Smooth muscle cell (in vitro differentiated cells): ENCODE measurements at regions not wholly inside any gene's neighbourhood (a gene's known extent, or its start where the extent isn't known, plus 50 kb on each side); places are given as distances from the start of the nearest gene placed in this dataset.
"Not testable (repeated sequence)": the region's sequence is repeated elsewhere in the genome, so short reads cannot be mapped to it uniquely, and the experiment has no call there.

Experiments
- DNase-seq: peaks from one replicate; lab custom pipeline; 2025; ENCODE audit not compliant: unreplicated experiment; lab: John Stamatoyannopoulos, UW
- H2AFZ ChIP-seq: fragments of 200-600 bp; sonication (generic); 2 replicates; pipeline ENCODE4 v1.6.0; 2016; ENCODE audit warnings: antibody characterized with exemption, low read depth, mild to moderate bottlenecking
- H3F3A ChIP-seq: fragments of 200-600 bp; sonication (generic); 2 replicates; pipeline ENCODE4 v1.6.0; 2017; ENCODE audit warnings: antibody characterized with exemption, low read depth
- H3K27ac ChIP-seq: fragments of 200-600 bp; sonication (generic); 2 replicates; pipeline ENCODE4 v1.5.1; 2016; ENCODE audit warnings: low read depth, mild to moderate bottlenecking
- H3K27me3 ChIP-seq: fragments of 200-600 bp; sonication (generic); 2 replicates; pipeline ENCODE4 v1.6.1; 2016; ENCODE audit warnings: low read depth, mild to moderate bottlenecking
- H3K36me3 ChIP-seq: fragments of 200-600 bp; sonication (generic); 2 replicates; pipeline ENCODE4 v1.5.1; 2016; ENCODE audit warnings: low read depth
- H3K4me1 ChIP-seq: fragments of 200-600 bp; sonication (generic); 2 replicates; pipeline ENCODE4 v1.5.1; 2016; ENCODE audit warnings: low read depth
- H3K4me2 ChIP-seq: fragments of 200-600 bp; sonication (generic); 2 replicates; pipeline ENCODE4 v1.6.0; 2016; ENCODE audit warnings: mild to moderate bottlenecking
- H3K4me3 ChIP-seq: fragments of 200-600 bp; sonication (generic); 2 replicates; pipeline ENCODE4 v1.5.1; 2016; ENCODE audit warnings: mild to moderate bottlenecking
- H3K79me2 ChIP-seq: fragments of 200-600 bp; sonication (generic); 2 replicates; pipeline ENCODE4 v1.6.0; 2016; ENCODE audit warnings: low read depth, mild to moderate bottlenecking
- H3K9ac ChIP-seq: fragments of 200-600 bp; sonication (generic); 2 replicates; pipeline ENCODE4 v1.6.0; 2016; ENCODE audit warnings: low read depth
- H3K9me3 ChIP-seq: fragments of 200-600 bp; sonication (generic); replicated peaks from 2 replicates; pipeline ENCODE4 v1.5.1; 2016; ENCODE audit warnings: low read depth
- H4K20me1 ChIP-seq: fragments of 200-600 bp; sonication (generic); 2 replicates; pipeline ENCODE4 v1.6.0; 2016; ENCODE audit warnings: low read depth
- WGBS: methylation state at CpG from one replicate; pipeline ENCODE4 v1.1.7; 2016; ENCODE audit warnings: low lambda C conversion rate; 5-methylcytosine and 5-hydroxymethylcytosine counted together
- TF ChIP-seq, protein P1 (sequence below): fragments of 200-600 bp; sonication (generic); IDR thresholded peaks from 2 replicates; pipeline ENCODE4 v1.5.1; 2017; ENCODE audit warnings: borderline replicate concordance, mild to moderate bottlenecking, antibody characterized with exemption; ENCODE audit not compliant: insufficient read depth, poor library complexity, severe bottlenecking

DNA sequence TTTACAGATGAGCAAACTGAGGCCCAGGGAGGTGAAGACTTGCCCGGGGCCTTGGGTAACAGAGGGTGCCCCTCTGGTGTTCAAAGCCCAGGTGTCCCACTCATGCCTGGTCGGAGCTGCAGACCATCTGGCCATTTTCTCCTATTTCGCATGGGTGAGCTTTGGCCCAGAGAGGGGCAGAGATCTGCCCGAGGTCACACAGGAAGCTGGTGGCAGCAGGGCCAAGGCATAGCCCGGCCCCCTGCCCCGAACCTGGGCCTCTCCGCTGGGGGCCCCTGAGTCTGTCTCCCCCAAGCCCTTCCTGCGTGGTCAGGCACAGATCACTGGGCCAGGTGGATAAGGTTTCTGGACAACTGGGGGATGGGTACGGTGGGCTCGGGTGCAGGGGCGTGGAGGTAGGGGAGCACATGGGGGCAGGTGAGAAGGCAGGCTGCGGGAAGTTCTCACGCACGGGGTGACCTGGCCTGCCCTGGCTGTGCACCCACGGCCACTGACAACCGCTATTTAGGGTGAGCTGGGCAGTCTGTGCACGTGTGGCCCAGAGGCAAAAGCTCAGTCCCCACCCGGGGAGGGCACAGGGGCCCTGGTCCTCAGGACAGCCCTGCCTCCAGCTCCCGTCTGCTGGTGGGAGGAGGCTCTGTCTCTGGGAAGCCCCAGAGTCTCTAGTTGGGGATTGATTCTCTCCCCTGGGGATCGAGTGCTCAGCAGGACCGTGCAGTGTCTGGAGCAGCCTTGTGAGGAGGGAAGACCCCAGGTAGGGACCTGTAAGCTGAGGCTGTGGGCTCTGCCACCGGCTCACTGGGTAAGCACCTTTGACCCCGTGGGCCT is 68.6 kb downstream of the UNCX start:
- H3K79me2 ChIP-seq, result no peaks in the 10 kb centered on the region
- TF ChIP-seq, protein P1, sequence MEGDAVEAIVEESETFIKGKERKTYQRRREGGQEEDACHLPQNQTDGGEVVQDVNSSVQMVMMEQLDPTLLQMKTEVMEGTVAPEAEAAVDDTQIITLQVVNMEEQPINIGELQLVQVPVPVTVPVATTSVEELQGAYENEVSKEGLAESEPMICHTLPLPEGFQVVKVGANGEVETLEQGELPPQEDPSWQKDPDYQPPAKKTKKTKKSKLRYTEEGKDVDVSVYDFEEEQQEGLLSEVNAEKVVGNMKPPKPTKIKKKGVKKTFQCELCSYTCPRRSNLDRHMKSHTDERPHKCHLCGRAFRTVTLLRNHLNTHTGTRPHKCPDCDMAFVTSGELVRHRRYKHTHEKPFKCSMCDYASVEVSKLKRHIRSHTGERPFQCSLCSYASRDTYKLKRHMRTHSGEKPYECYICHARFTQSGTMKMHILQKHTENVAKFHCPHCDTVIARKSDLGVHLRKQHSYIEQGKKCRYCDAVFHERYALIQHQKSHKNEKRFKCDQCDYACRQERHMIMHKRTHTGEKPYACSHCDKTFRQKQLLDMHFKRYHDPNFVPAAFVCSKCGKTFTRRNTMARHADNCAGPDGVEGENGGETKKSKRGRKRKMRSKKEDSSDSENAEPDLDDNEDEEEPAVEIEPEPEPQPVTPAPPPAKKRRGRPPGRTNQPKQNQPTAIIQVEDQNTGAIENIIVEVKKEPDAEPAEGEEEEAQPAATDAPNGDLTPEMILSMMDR, result no peak
- no peaks in the 10 kb centered on the region for H3K4me1 ChIP-seq
- no peak overlapping the region for H3K27ac ChIP-seq
- WGBS, result 86% methylated on average over 23 of the region's 23 CpGs
- no peaks in the 10 kb centered on the region for H3K9me3 ChIP-seq
- no peak overlapping the region for H3K4me2 ChIP-seq
- no peak for DNase-seq
- H4K20me1 ChIP-seq, result no peaks in the 10 kb centered on the region
- no peaks in the 10 kb centered on the region for H3K36me3 ChIP-seq
- no peak overlapping the region for H3K4me3 ChIP-seq
- no peak overlapping the region for H3K9ac ChIP-seq
- no peak overlapping the region for H2AFZ ChIP-seq
- no peaks in the 10 kb centered on the region for H3F3A ChIP-seq
- no peaks in the 10 kb centered on the region for H3K27me3 ChIP-seq

DNA sequence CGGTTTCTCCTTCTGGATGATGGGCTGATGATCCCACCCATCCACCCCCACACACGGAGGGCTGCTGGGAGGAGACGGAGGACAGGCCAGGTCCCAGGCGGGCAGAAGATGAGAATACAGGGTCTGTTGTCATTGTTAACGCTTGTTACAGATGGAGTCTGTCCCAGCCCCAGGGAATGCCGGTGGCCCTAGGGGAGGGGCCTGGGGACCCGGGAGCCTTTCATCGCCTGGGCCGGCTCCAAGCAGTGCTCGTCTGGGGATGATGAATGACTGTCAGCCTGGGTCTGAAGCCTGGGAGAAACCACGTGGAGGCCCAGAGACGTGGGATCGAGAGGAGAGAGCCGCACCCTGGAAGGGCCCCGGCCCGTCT is 69.2 kb downstream of the UNCX start:
- DNase-seq, result no peak
- WGBS, result 71% methylated on average over 16 of the region's 16 CpGs

DNA sequence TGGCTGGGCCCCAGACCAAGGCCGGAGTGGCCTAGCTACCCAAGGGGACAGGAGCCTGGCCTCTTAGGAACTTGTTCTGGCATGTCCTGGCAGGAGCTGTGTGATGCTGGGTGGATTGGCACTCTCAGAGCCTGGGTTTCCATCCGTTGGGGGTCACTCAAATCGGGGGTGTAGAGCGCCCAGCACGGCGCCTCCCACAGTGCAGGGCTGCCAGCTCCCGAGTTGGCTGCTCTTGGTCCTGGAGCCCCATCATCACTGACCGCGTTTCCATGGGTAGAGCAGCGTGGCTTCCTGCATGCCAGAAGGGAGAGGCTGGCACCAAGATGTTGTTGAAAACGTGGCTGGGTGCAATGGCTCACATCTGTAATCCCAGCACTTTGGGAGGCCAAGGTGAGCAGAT is 70.3 kb downstream of the UNCX start:
- H3K36me3 ChIP-seq, result no peaks in the 10 kb centered on the region
- H3K79me2 ChIP-seq, result no peaks in the 10 kb centered on the region
- no peak overlapping the region for H3K4me3 ChIP-seq
- H3F3A ChIP-seq, result no peaks in the 10 kb centered on the region
- H3K4me1 ChIP-seq, result no peaks in the 10 kb centered on the region
- 88% methylated on average over 11 of the region's 11 CpGs for WGBS
- no peak for DNase-seq
- H3K9ac ChIP-seq, result no peak overlapping the region
- TF ChIP-seq, protein P1, result no peak
- no peak overlapping the region for H3K27ac ChIP-seq
- H3K27me3 ChIP-seq, result no peaks in the 10 kb centered on the region
- H3K4me2 ChIP-seq, result no peak overlapping the region
- no peaks in the 10 kb centered on the region for H3K9me3 ChIP-seq
- no peaks in the 10 kb centered on the region for H4K20me1 ChIP-seq
- no peak overlapping the region for H2AFZ ChIP-seq

More for the DNA sequence above, 69.2 kb downstream of the UNCX start:
- H3K27me3 ChIP-seq, result no peaks in the 10 kb centered on the region
- no peaks in the 10 kb centered on the region for H3K36me3 ChIP-seq
- H3K79me2 ChIP-seq, result no peaks in the 10 kb centered on the region
- H3K27ac ChIP-seq, result no peak overlapping the region
- TF ChIP-seq, protein P1, result no peak
- H3K9me3 ChIP-seq, result no peaks in the 10 kb centered on the region
- no peak overlapping the region for H3K4me2 ChIP-seq
- no peak overlapping the region for H2AFZ ChIP-seq
- H3F3A ChIP-seq, result no peaks in the 10 kb centered on the region
- H3K4me3 ChIP-seq, result no peak overlapping the region
- no peak overlapping the region for H3K9ac ChIP-seq
- no peaks in the 10 kb centered on the region for H4K20me1 ChIP-seq
- no peaks in the 10 kb centered on the region for H3K4me1 ChIP-seq

DNA sequence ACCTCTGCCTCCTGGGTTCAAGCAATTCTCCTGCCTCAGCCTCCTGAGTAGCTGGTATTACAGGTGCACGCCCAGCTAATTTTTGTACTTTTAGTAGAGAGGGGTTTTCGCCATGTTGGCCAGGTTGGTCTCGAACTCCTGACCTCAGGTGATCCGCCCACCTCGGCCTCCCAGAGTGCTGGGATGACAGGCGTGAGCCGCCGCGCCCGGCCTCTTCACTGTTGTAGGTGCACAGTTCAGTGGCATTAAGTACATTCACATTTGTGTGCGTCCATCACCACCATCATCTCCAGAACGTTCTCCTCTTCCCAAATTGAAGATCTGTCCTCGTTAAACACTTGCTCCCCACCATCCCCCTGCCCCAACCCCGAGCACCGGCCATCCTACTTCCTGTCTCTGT is 71.3 kb downstream of the UNCX start:
- 80% methylated on average over 15 of the region's 15 CpGs for WGBS
- H3K4me1 ChIP-seq, H3F3A ChIP-seq: not testable (repeated sequence)

More for the DNA sequence above, 71.3 kb downstream of the UNCX start:
- H3K9ac ChIP-seq, H3K9me3 ChIP-seq, H3K27ac ChIP-seq, DNase-seq, H2AFZ ChIP-seq, H3K79me2 ChIP-seq, H3K36me3 ChIP-seq, H3K4me3 ChIP-seq, H3K4me2 ChIP-seq, H4K20me1 ChIP-seq, H3K27me3 ChIP-seq: not testable (repeated sequence)
